Astrocyte of the cerebellum (primary cell): ENCODE measurements at regions not wholly inside any gene's neighbourhood (a gene's known extent, or its start where the extent isn't known, plus 50 kb on each side); places are given as distances from the start of the nearest gene placed in this dataset.
"Not testable (repeated sequence)": the region's sequence is repeated elsewhere in the genome, so short reads cannot be mapped to it uniquely, and the experiment has no call there.

ENCODE experiments used
- DNase-seq: peaks from one replicate; pipeline ENCODE4 v3.0.0-alpha.2; 2011; ENCODE audit warnings: low read depth
- H3K4me3 ChIP-seq: 2 replicates; pipeline ENCODE4 v1.5.1; 2011; ENCODE audit warnings: mild to moderate bottlenecking, low read depth, low read length, moderate library complexity
- in situ Hi-C: cut with HindIII; loops from 2 replicates; pipeline ENCODE4 v1.10.0; 2017; ENCODE audit warnings: low sequenced_read_pairs
- TF ChIP-seq, protein P1 (sequence below): IDR thresholded peaks from 2 replicates; pipeline ENCODE4 v1.5.1; 2012; ENCODE audit warnings: low read length, low read depth, moderate library complexity, mild to moderate bottlenecking; ENCODE audit errors: missing control alignments

DNA sequence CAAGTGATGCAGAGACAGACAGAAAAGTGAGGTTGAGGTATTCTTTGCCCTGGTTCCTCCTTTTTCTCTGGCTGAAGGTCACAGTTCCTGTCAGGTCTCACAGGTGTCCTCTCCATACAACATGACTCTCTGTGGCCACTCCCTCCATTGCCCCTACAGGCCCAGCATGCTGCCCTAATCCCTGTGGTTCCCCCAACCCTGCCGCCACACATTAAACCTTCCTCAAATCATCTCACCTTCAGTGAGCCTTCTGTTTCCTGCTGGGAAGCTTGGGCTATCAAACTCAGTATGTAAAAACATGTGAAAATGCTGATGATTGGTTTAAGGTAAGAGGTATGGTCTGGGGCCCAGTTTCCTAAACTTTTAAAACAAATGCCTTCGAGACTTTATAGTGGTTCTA is 159.0 kb upstream of the E2F7 start:
- no peak overlapping the region for H3K4me3 ChIP-seq
- TF ChIP-seq, protein P1, sequence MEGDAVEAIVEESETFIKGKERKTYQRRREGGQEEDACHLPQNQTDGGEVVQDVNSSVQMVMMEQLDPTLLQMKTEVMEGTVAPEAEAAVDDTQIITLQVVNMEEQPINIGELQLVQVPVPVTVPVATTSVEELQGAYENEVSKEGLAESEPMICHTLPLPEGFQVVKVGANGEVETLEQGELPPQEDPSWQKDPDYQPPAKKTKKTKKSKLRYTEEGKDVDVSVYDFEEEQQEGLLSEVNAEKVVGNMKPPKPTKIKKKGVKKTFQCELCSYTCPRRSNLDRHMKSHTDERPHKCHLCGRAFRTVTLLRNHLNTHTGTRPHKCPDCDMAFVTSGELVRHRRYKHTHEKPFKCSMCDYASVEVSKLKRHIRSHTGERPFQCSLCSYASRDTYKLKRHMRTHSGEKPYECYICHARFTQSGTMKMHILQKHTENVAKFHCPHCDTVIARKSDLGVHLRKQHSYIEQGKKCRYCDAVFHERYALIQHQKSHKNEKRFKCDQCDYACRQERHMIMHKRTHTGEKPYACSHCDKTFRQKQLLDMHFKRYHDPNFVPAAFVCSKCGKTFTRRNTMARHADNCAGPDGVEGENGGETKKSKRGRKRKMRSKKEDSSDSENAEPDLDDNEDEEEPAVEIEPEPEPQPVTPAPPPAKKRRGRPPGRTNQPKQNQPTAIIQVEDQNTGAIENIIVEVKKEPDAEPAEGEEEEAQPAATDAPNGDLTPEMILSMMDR = no peak
- in situ Hi-C loops = no loop called here
- DNase-seq = no peak

DNA sequence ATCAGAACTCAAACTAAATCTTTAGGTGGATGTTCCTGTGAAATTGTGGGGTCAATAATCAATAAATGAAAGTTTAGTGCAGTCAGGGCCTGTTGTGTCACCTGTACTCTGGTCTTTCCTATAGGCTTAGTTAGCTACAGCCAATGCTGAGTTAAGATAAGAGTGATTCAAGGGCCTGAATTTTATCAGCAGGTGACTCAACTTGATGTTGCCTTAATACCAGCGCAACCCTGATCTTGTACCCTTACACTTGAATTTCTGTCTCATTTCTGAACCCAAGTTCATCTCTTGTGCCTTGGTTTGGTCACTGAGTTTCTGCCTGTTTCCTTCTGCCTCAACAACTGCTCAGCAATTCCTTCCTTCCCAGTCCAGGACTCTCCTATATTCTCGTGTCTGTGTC is 157.0 kb upstream of the E2F7 start:
- TF ChIP-seq, protein P1 = no peak
- in situ Hi-C loops = no loop called here
- H3K4me3 ChIP-seq = no peak overlapping the region

DNA sequence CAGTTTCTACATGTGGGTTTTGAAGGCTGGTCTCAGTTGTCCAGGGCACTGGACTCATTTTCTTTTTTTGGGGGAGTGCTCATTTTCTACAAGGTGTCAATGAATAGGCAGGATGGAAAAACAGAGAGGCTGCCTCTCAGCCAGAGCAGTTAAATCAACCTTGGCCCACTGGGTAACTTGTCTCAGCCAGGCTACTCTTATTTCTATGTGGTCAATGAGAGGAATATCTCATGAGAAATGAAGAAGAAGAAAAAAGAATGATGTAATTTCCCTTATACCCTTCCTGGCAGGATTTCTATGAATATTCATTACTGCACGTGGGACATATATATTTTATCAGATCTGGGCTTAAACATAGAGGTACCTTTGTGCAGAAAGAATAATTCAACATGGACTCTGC is 155.2 kb upstream of the E2F7 start:
- TF ChIP-seq, protein P1 = no peak
- DNase-seq = no peak
- no peak overlapping the region for H3K4me3 ChIP-seq
- in situ Hi-C loops = no loop called here

More for the DNA sequence above, 157.0 kb upstream of the E2F7 start:
- no peak for DNase-seq

DNA sequence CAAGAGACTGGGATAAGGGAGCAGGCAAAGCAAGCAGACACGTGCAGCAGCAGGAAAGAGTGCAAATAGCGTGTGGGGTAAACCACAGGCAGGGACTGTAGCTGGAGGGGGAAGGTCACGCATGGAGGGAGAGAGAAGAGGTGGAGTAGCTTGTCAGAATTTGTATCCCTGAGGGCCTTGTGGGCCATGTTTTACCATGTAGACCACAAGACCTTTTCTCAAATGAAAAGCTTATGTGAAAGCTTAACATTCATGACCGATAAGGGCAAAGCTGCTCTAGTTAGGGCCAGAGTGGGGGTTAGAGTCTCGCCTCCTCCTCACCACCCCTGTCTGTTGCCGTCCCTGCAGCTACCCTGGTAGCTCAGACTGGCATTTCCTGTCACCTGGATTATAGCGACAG is 152.9 kb upstream of the E2F7 start:
- in situ Hi-C loops = no loop called here
- H3K4me3 ChIP-seq = no peak overlapping the region
- DNase-seq = no peak
- TF ChIP-seq, protein P1 = no peak

DNA sequence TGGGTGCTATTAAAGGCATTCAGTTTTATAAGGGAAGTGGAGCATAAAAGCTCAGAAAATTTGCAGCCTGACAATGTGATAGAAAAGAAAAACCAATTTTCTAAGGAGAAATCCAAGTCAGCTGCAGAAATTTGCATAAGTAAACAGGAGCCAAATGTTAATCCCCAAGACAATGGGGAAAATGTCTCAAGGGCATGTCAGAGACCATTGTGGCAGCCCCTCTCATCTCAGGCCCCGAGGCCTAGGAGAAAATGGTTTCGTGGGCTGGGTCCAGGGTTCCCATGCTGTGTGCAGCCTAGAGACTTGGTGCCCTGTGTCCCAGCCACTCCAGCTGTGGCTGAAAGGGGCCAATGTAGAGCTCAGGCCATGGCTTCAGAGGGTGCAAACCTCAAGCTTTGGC is 150.8 kb upstream of the E2F7 start:
- in situ Hi-C loops, H3K4me3 ChIP-seq, DNase-seq: not testable (repeated sequence)

DNA sequence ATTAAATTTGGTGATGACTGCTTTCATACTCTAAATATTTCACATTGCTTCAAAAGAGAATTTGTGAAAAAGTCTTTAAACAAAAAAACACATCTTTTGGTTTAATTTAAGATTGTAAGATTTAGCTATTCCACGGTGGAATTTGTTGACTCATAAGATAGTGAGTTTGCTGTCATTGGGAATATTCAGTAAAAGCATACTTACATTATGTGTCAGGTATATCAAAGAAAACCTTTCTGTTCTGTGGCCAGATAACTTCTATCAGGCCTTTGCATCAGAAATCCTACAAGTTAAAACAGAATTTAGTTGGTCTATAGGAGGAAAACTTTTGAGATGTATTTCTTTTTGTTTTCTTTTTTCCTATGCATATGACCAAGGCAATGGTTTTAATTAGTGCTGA is 148.8 kb upstream of the E2F7 start:
- in situ Hi-C loops = no loop called here
- TF ChIP-seq, protein P1 = no peak
- DNase-seq = no peak

DNA sequence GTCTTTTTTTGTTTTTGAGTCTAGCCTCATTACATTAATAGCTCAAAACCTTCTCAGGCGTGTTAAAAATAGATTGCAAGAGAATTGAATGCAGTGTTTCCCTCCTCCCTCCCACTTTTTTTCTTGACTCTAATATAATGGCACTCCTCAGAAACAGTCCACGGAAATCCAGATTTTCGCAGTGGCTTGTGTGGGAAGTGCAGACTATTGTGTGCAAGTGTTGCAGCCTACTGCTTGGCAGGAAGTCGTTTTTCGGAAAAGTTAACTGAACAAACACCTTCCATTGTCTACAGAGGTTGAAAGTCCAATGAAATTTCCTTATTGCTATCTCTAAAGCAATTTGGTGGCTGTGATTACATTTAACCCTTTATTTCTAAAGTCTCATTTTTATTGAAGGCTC is 147.9 kb upstream of the E2F7 start:
- TF ChIP-seq, protein P1 = no peak
- in situ Hi-C loops = no loop called here
- no peak for DNase-seq
- H3K4me3 ChIP-seq = no peak overlapping the region

More for the DNA sequence above, 148.8 kb upstream of the E2F7 start:
- H3K4me3 ChIP-seq = no peak overlapping the region
